HEK293T (cell line): ENCODE measurements at regions not wholly inside any gene's neighbourhood (a gene's known extent, or its start where the extent isn't known, plus 50 kb on each side); places are given as distances from the start of the nearest gene placed in this dataset.

Source experiments
- CTCF ChIA-PET: fragments of 350-600 bp; formaldehyde crosslinking; extraction: SDS; loops from one replicate; lab custom pipeline; 2021; ENCODE audit warnings: antibody characterized with exemption, inconsistent platforms; lab: Yijun Ruan, JAX
- POLR2A ChIA-PET: fragments of 350-600 bp; formaldehyde crosslinking; extraction: SDS; loops from one replicate; lab custom pipeline; 2020; ENCODE audit warnings: antibody characterized with exemption, inconsistent platforms; lab: Yijun Ruan, JAX
- DNase-seq: peaks from one replicate; pipeline ENCODE4 v3.0.0; 2012; ENCODE audit warnings: mixed read lengths; ENCODE audit errors: extremely low spot score
- ARNT ChIP-seq: fragments of 450-650 bp; IDR thresholded peaks from 2 replicates; pipeline ENCODE4 v1.6.1; 2017; ENCODE audit warnings: mild to moderate bottlenecking
- BHLHE40 ChIP-seq: fragments of 450-650 bp; IDR thresholded peaks from 2 replicates; pipeline ENCODE4 v1.6.1; 2016; ENCODE audit warnings: mild to moderate bottlenecking, moderate library complexity, borderline replicate concordance
- CTBP1 ChIP-seq: fragments of 450-650 bp; IDR thresholded peaks from 2 replicates; pipeline ENCODE4 v1.6.1; 2016; ENCODE audit warnings: borderline replicate concordance
- ELF4 ChIP-seq: fragments of 450-650 bp; IDR thresholded peaks from 2 replicates; pipeline ENCODE4 v1.6.1; 2017; ENCODE audit warnings: antibody characterized with exemption
- FOXA1 ChIP-seq: fragments of 450-650 bp; IDR thresholded peaks from 2 replicates; pipeline ENCODE4 v1.6.1; 2016; ENCODE audit warnings: mild to moderate bottlenecking
- FOXK2 ChIP-seq: fragments of 450-650 bp; IDR thresholded peaks from 2 replicates; pipeline ENCODE4 v1.6.1; 2016; ENCODE audit warnings: mild to moderate bottlenecking
- FOXM1 ChIP-seq: fragments of 450-650 bp; IDR thresholded peaks from 2 replicates; pipeline ENCODE4 v1.6.1; 2017; ENCODE audit warnings: mild to moderate bottlenecking, borderline replicate concordance
- HDGF ChIP-seq: fragments of 450-650 bp; IDR thresholded peaks from 2 replicates; pipeline ENCODE4 v1.6.1; 2017; ENCODE audit warnings: antibody characterized with exemption, borderline replicate concordance
- L3MBTL2 ChIP-seq: fragments of 450-650 bp; conservative IDR thresholded peaks from 2 replicates; pipeline ENCODE4 v1.6.1; 2016; ENCODE audit warnings: mild to moderate bottlenecking
- LEF1 ChIP-seq: fragments of 450-650 bp; IDR thresholded peaks from 2 replicates; pipeline ENCODE4 v1.6.1; 2017; ENCODE audit warnings: mild to moderate bottlenecking, borderline replicate concordance
- NFRKB ChIP-seq: fragments of 450-650 bp; IDR thresholded peaks from 2 replicates; pipeline ENCODE4 v1.6.1; 2016; ENCODE audit warnings: mild to moderate bottlenecking, moderate library complexity
- SP1 ChIP-seq: fragments of 450-650 bp; IDR thresholded peaks from 2 replicates; pipeline ENCODE4 v1.6.1; 2017
- SUZ12 ChIP-seq: fragments of 450-650 bp; IDR thresholded peaks from 2 replicates; pipeline ENCODE4 v1.6.1; 2016; ENCODE audit warnings: mild to moderate bottlenecking
- TARDBP ChIP-seq: fragments of 450-650 bp; IDR thresholded peaks from 2 replicates; pipeline ENCODE4 v1.6.1; 2016
- ZNF384 ChIP-seq: fragments of 450-650 bp; IDR thresholded peaks from 2 replicates; pipeline ENCODE4 v1.6.1; 2016
- TF ChIP-seq, protein P1 (sequence below): fragments of 450-650 bp; IDR thresholded peaks from 2 replicates; pipeline ENCODE4 v1.6.1; 2016

DNA sequence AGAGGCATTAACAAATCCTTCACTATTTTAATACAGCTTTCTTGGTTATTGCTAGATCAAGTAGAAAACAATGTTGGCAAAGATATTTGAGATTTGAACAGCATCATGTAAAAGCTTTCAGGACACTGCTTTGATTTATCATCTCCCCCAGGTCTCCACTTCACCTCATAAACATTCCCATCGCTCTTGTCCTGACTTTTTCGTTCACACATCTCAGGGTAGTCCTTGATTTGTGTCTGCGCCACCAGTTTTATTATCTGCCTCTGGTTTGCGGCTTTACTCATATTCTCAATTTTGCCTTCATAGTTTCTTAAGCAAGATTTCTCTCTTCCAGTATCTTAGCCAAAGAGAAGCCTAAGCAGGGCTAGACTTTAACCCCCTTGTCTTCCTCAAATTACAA is 63.5 kb upstream of the ROR1 start:
- ChIA-PET CTCF (interaction anchor here (1.1 to 1.3 kb wide), 2 partner anchors 18 to 36 kb away, joined by 4 read pairs; no protein-coding TSS in a partner anchor), POLR2A (no interaction called here)
- no peak for TF ChIP-seq HDGF
- TF ChIP-seq CTBP1: no peak
- no peak for TF ChIP-seq FOXM1
- no peak for TF ChIP-seq SP1
- TF ChIP-seq NFRKB: no peak
- no peak for TF ChIP-seq FOXA1
- TF ChIP-seq ARNT: no peak
- TF ChIP-seq TARDBP: no peak
- TF ChIP-seq SUZ12: no peak
- TF ChIP-seq LEF1: no peak
- no peak for TF ChIP-seq ELF4
- TF ChIP-seq, protein P1, sequence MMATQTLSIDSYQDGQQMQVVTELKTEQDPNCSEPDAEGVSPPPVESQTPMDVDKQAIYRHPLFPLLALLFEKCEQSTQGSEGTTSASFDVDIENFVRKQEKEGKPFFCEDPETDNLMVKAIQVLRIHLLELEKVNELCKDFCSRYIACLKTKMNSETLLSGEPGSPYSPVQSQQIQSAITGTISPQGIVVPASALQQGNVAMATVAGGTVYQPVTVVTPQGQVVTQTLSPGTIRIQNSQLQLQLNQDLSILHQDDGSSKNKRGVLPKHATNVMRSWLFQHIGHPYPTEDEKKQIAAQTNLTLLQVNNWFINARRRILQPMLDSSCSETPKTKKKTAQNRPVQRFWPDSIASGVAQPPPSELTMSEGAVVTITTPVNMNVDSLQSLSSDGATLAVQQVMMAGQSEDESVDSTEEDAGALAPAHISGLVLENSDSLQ: no peak; the same call in 1 of the 2 replicates
- no peak for TF ChIP-seq ZNF384
- no peak for TF ChIP-seq L3MBTL2
- DNase-seq: no peak

DNA sequence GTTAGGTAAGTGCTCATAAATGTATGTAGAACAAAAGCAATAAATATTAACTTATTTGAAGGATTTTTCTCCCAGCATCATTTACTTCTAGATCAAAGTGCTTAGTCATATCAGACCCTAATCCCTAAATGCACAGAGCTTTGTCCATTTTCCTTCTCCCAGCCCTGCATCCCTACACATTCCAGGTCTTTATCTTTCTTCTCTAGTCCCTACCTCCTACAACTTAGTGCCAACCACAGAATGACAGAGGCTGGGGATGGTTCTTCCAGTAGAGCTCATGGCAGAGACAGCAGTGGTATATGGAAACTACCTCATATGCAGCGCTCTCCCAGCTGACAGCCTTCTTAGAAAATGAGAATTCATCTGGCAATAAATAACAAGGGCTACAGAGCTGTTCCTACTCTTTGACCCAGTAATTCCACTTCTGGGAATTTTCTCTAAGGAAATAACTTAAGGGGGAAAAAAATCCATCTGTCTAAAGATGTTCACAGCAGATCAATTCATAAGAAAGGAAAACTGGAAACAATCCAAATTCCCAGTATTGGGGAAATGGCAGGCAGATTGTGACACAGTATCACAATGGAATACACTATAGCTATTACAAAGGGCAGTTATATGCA is 62.9 kb upstream of the ROR1 start:
- DNase-seq: no peak
- TF ChIP-seq LEF1 (no peak), NFRKB (no peak), TARDBP (no peak), ZNF384 (no peak), BHLHE40 (no peak), FOXM1 (no peak), FOXK2 (no peak)
- ChIA-PET POLR2A (no interaction called here), CTCF (interaction anchor here (1.1 to 1.3 kb wide), 2 partner anchors 19 to 36 kb away, joined by 4 read pairs; no protein-coding TSS in a partner anchor)

DNA sequence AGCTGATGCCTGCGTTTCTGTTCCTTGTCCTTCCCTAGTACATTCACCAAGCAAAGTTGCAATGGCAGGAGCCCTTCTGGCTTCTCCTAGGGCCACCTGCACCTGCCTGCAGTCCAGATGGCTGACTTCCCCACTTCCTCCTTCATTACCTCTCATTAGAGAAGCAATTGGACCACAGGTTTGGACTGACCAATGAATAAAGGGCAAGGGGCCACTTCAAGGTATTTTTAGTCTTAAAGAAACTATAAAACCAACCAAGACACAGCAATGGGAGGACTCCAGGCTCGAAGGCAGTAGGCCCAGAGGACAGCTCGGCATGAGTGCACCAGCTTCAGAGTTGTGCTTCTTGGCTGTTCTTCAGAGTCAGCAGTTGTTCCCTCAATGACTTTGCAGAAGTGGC is 60.8 kb upstream of the ROR1 start:
- DNase-seq: no peak
- TF ChIP-seq FOXM1 (no peak), CTBP1 (no peak), FOXA1 (no peak), HDGF (no peak), LEF1 (no peak), FOXK2 (no peak), NFRKB (no peak), SUZ12 (no peak), TARDBP (no peak), ARNT (no peak), BHLHE40 (no peak), L3MBTL2 (no peak)
- TF ChIP-seq, protein P1: no peak
- CTCF ChIA-PET: no interaction called here
- POLR2A ChIA-PET: no interaction called here

DNA sequence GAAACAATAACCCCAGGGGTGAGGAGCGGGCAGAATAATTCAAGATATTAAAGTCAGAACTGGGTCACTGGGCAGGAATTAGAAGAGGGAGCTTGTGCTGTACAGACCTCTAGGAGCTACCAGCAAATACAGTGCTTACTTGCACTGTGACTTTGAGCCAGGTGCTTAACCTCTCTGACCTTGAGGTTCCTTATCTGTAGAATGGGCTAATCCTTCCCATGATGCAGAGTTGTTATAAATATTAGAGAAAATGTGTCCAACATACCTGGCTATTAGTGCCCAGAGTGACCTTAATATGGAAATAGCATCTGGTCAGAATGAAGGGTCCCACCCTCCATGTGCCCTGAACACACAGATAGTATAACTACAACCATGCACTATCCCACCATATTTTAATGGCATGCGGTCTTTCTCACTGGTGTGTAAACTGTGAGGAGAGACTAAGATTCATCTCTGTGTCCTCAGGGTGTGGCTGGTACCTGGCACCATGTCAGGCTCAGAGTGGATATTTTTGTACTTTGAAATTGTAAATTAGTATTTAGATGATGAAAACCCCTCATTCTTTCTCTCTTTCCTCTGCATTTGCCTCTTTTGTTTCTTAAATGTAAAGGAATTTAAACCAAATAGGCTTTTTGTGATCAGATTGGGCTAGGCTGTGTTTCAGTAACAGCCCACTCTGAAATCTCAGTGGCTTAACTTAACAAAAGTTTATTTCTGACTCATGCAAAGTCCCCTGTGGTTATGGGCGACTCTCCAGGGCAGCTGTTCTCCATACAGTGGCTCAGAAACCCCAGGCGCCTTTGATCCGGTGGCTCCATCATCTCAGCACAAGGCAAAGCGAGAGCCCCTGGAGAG is 60.0 kb upstream of the ROR1 start:
- POLR2A ChIA-PET: no interaction called here
- CTCF ChIA-PET: interaction anchor here (1.1 kb wide), 1 partner anchor 33 kb away, joined by 4 read pairs; no protein-coding TSS in a partner anchor
- DNase-seq: no peak
- TF ChIP-seq, protein P1: no peak
- TF ChIP-seq FOXK2: no peak
- TF ChIP-seq CTBP1: no peak
- TF ChIP-seq BHLHE40: no peak
- no peak for TF ChIP-seq ARNT
- TF ChIP-seq HDGF: no peak
- no peak for TF ChIP-seq LEF1
- no peak for TF ChIP-seq FOXM1
- no peak for TF ChIP-seq TARDBP

DNA sequence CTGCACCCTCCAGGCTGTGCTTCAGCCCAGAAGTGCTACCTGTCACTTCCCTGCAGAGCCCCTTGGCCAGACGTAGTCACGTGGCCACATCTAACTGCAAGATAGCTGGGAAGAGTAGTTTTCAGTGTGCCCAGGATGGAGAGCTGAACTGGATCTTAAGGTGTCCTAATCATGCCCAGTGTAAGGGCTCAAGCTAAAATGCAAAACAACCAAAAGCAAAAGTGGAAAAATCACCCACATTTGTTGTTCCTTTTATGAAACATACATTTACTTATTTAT is 59.4 kb upstream of the ROR1 start:
- DNase-seq: no peak
- ChIA-PET CTCF (interaction anchor here (1.1 kb wide), 1 partner anchor 33 kb away, joined by 4 read pairs; no protein-coding TSS in a partner anchor), POLR2A (no interaction called here)
- TF ChIP-seq BHLHE40 (no peak), TARDBP (no peak)

DNA sequence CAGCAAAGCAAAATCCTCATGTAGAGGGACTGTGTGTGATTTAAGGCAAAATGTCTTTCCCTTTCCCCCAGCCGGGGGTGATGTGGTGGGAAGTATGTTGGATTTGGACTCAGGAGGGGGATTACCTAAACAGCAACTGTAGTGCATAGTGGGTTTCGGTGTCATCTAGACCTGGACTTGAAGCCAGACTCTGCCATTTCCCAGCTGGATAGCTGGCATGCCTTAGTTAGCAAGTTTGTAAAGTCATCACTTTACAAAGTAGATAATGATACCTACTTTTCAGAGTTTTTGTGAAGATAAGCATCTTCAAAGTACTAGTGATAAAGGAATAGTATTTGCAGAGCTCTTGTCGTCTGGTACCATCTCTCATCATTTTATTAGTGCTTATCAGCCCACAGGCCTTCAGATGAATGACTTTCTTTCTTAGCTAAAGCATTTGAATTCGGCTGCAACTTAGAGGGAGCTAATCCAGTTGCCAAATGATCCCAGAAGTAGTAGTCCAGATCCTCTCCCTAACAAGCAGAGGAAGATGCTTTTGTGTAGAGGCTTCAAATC is 56.2 kb upstream of the ROR1 start:
- TF ChIP-seq L3MBTL2: no peak
- TF ChIP-seq ZNF384: no peak
- POLR2A ChIA-PET: no interaction called here
- no peak for DNase-seq
- CTCF ChIA-PET: no interaction called here
